T-helper 1 cell treated with Interleukin-12 subunit alpha and Interleukin-12 subunit beta and Interleukin-4 antibody, amounts not matched to agents 30 ng/mL and 1 ng/mL, for 36 hours (primary cell): ENCODE measurements at regions not wholly inside any gene's neighbourhood (a gene's known extent, or its start where the extent isn't known, plus 50 kb on each side); places are given as distances from the start of the nearest gene placed in this dataset.

ENCODE experiments used
- intact Hi-C: fragments of 100-400 bp; cut with micrococcal nuclease; formaldehyde crosslinking; loops from one replicate; pipeline ENCODE4 v1.15.1; 2024

- intact Hi-C loops = no loop called here
Measured at GRCh38 chr9:80163889-80164288, 592.1 kb downstream of the TLE4 start.

- intact Hi-C loops = no loop called here
Measured at GRCh38 chr9:80158554-80159170, 586.9 kb downstream of the TLE4 start.

GRCh38 chr9:80158131-80158530 is 586.4 kb downstream of the TLE4 start:
- intact Hi-C loops = no loop called here

DNA sequence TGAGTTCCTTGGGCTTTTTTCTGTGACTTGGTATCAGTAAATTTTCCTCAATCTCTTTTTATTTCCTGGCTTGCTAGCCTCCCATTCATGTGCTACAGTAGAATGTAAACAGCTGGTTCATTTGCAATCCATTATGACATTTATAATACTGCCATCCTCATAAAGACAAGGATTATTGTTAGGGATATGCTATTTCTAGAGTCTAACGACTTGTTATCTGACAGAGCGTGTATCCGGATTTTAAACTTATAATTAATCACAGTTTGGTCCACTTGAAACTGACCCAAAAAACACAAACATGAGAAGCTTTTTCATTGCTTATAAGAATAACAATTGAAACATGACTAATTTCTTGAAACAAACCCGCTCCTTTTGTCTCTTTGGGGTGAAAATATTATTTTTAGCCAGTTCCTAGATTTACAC is 585.8 kb downstream of the TLE4 start:
- intact Hi-C loops = no loop called here

GRCh38 chr9:80156756-80157472 is 585.1 kb downstream of the TLE4 start:
- intact Hi-C loops = no loop called here

GRCh38 chr9:80156262-80156661 is 584.5 kb downstream of the TLE4 start:
- intact Hi-C loops = no loop called here

- intact Hi-C loops = no loop called here
Measured at GRCh38 chr9:80147866-80148265, 576.1 kb downstream of the TLE4 start.

GRCh38 chr9:80146466-80146865 is 574.7 kb downstream of the TLE4 start:
- intact Hi-C loops = no loop called here

DNA sequence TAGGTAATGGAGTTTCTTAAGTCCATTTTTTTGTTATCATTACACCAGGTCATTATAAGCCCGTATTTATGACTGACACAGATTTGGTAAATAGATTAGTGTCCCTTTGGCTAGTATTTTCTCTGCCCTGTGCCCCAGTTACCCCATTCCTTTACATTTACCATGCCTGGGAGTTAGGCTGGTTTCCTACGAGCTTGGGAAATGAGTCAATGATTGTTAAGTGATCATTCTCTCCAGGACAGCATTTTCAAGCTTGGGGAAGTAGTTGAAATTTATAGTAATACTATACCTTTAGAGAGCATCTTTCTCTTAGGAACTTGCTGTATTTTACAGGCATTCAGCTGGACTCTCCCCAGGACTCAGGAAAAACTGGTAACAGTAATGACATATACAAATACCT is 573.1 kb downstream of the TLE4 start:
- intact Hi-C loops = no loop called here

GRCh38 chr9:80144406-80144805 is 572.6 kb downstream of the TLE4 start:
- intact Hi-C loops = no loop called here

DNA sequence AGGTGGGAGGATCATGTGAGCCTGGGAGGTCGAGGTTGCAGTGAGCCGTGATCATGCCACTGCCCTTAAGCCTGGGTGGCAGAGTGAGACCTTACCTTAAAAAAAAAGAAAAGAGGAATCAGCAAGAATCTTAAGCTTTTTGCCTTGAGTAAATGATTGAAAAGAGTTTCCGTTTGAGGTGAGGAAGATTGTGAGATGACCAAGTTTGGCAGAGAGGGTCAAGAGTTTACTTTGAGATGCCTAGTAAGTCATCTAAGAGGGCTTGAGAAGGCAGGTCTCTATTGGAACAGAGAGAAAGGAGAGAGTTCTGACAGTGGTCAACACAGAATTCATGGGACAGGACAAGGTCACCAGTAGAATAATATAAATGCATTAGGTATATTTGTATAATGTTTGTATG is 572.1 kb downstream of the TLE4 start:
- intact Hi-C loops = no loop called here

- intact Hi-C loops = no loop called here
Measured at GRCh38 chr9:80134487-80134886, 562.7 kb downstream of the TLE4 start.

- intact Hi-C loops = no loop called here
Measured at GRCh38 chr9:80131627-80132026, 559.9 kb downstream of the TLE4 start.

- intact Hi-C loops = no loop called here
Measured at GRCh38 chr9:80127920-80128319, 556.2 kb downstream of the TLE4 start.

DNA sequence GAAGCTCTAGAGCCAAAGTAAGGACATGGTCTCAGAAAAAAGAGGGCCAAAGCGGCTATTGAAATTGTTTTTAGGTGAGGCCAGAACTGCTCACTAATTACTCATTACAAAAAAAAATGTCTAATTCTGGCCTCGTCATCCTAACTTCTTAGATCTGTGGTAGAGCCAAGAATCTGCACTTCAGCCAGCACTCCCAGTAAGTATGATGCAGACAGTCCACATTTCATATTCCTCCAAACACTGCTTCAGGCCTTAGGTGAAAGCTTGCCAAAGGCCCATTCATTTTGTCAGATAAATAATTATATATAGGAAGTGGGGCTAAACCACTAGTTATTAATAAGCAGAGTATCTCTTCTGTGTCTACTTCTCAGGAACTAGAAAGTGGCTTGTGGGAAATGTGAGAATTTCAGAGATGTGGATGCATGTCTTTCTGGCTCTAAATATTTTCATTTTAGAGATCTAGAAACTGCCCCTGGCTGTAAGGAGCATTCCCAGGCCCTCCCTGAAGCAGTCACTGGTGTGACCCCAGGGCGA is 554.0 kb downstream of the TLE4 start:
- intact Hi-C loops = no loop called here

GRCh38 chr9:80117031-80117430 is 545.3 kb downstream of the TLE4 start:
- intact Hi-C loops = no loop called here

- intact Hi-C loops = no loop called here
Measured at GRCh38 chr9:80114241-80114640, 542.5 kb downstream of the TLE4 start.

DNA sequence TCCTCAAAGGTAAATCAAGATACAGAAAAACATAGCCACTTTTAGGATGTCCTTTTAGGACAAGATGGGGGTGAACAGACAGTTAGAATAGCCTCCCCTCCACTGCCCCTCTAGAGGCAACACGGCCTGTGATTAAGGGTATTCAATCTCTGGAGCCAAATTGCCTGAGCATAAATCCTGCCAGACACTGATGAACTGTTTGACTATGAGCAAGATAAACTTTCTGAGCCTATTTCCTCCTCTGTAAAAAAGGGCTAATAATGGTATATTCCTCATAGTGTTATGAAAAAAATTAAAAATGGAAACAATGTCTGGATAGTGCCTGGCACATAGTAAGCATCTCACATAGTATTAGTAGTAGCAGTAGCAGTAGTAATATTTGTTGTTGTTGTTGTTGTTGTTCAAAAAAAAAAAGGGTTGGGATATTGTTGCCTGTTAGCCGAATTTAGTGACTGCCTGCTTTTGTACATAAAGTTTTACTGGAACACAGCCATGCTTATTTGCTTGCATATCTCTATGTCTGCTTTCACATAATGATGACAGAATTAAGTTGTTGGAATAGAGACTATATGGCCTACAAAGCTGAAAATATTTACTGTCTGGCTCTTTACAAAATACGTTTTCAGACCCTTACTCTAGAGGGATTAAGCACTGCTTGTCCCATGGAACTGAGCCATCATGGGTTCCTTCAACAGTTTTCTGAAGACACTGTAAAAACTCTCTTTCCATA is 536.3 kb downstream of the TLE4 start:
- intact Hi-C loops = no loop called here

- intact Hi-C loops = no loop called here
Measured at GRCh38 chr9:80097476-80097875, 525.7 kb downstream of the TLE4 start.

GRCh38 chr9:80094176-80094771 is 522.5 kb downstream of the TLE4 start:
- intact Hi-C loops = no loop called here

GRCh38 chr9:80093695-80094094 is 521.9 kb downstream of the TLE4 start:
- intact Hi-C loops = no loop called here

DNA sequence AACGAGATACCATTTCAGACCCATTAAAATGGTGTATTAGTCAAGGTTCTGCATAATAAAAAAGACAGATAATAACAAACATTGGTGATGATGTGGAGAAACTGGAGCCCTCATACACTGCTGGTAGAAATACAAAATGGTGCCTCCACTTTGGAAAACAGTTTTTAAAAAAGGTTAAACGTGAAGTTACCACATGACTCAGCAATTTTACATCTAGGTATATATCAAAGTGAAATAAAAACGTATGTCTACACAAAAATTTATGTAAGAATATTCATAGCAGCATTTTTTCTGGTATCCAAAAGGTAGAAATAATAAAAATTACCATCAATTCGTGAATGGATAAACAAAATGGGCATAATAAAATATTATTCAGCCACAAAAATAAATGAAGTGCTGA is 519.8 kb downstream of the TLE4 start:
- intact Hi-C loops = no loop called here
